ENCODE measurements at regions not wholly inside any gene's neighbourhood (a gene's known extent, or its start where the extent isn't known, plus 50 kb on each side); places are given as distances from the start of the nearest gene placed in this dataset.
"Not testable (repeated sequence)": the region's sequence is repeated elsewhere in the genome, so short reads cannot be mapped to it uniquely, and the experiment has no call there.

GRCh38 chr10:120794390-120794789, 56.8 kb upstream of the WDR11 start:
- intact Hi-C loops (cut with DNase I), result no loop called here
- Histone ChIP-seq H3K4me3 (no peak overlapping the region), H3K27ac (no peak overlapping the region), H3K36me3 (no peaks in the 10 kb centered on the region), H3K27me3 (no peaks in the 10 kb centered on the region), H3K4me1 (peaks cover 0 to 11% (median 0%) of the 10 kb centered on the region in 9 donors), H3K9me3 (no peaks in the 10 kb centered on the region)
- ATAC-seq, result no peak
- no peak for TF ChIP-seq CTCF (IDR thresholded peaks at IDR 0.05)
- WGBS, 2 donors, result 85 to 91% methylated on average over 4 of the region's 4 CpGs
- DNase-seq, result no peak

- ATAC-seq; intact Hi-C loops (cut with DNase I): not testable (repeated sequence)
- 92 to 96% methylated on average over 27 to 29 of the region's 29 CpGs for WGBS, 2 donors
Observed at GRCh38 chr10:120798276-120798675, 52.9 kb upstream of the WDR11 start.

DNA sequence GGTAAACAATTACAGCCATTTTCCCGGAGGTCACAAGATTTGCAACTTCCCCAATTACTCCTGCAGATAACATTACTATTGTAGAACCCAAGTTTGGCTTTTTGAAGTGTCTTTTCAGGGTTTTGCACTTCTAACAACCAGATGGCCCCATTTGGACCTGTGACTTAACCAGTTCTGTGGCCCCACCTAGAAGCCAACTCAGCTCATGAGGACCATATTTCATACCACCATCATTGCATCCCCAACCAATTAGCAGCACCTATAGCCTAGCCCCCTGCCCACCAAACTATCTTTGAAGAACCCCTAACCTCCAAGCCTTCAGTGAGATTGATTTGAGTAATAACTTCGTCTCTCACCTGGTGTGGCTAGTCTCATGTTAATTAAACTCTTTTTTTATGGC, 51.3 kb upstream of the WDR11 start:
- intact Hi-C loops (cut with DNase I), result no loop called here
- H3K9me3 ChIP-seq, result no peaks in the 10 kb centered on the region
- no peaks in the 10 kb centered on the region for H3K36me3 ChIP-seq
- no peak for TF ChIP-seq CTCF (IDR thresholded peaks at IDR 0.05)
- no peak overlapping the region for H3K4me3 ChIP-seq
- no peak overlapping the region for H3K27ac ChIP-seq
- H3K4me1 ChIP-seq, result no peaks in the 10 kb centered on the region
- H3K27me3 ChIP-seq, result no peaks in the 10 kb centered on the region
- no peak for ATAC-seq
- DNase-seq, result no peak
- 44 to 64% methylated on average over 2 of the region's 2 CpGs for whole genome bisulfite sequencing, 2 donors

More at GRCh38 chr10:120798276-120798675, 52.9 kb upstream of the WDR11 start:
- H3K36me3 ChIP-seq, H3K27me3 ChIP-seq, H3K9me3 ChIP-seq, H3K27ac ChIP-seq, H3K4me1 ChIP-seq, H3K4me3 ChIP-seq, DNase-seq: not testable (repeated sequence)

DNA sequence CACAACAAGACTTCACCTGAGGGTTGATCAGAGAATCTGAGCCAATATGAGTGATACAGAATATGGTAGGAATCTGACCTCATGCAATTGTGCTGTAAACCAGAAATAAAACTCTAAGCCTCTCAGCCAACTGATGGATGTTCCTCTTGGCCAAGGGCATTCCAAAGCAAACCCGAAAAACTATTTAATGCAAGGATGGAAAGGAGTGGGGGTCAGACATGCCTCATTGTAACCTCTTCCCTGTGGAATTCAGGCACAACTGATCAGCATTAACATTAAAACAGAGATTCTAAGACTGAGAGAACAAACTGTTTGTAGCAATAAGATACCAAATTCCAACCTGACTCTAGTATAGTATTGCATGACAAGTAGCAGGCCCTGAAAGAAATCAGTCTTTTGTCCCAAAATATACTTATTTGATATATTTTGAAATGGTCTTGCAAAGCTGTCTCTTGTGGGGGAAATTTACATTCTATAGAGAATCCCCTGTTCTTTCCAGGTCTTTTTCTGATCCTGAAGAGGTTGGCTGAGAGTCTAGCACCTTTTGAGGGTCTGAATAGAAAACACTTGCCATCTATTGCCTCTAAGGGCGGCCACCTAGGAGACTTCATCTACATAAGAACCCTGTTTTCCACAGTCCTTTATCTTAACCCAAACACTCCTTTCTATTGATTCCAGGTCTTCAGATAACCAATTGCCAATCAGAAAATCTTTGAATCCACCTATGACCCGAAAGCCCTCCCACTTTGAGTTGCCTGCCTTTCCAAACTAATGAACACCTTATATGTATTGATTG, 50.4 kb upstream of the WDR11 start:
- WGBS, 2 donors, result 65 to 72% methylated on average over 3 of the region's 3 CpGs
- no peak for ATAC-seq

More for the DNA sequence above, 50.4 kb upstream of the WDR11 start:
- DNase-seq, result no peak
- Histone ChIP-seq H3K27me3 (no peaks in the 10 kb centered on the region), H3K27ac (no peak overlapping the region), H3K36me3 (no peaks in the 10 kb centered on the region), H3K4me1 (no peaks in the 10 kb centered on the region), H3K9me3 (no peaks in the 10 kb centered on the region), H3K4me3 (no peak overlapping the region)
- intact Hi-C loops (cut with DNase I), result no loop called here
- TF ChIP-seq CTCF (IDR thresholded peaks at IDR 0.05), result no peak

All from heart right ventricle (tissue), 16 donors.